Endothelial cell of umbilical vein (primary cell): ENCODE measurements at regions not wholly inside any gene's neighbourhood (a gene's known extent, or its start where the extent isn't known, plus 50 kb on each side); places are given as distances from the start of the nearest gene placed in this dataset.

Source experiments
- BruUV-seq: library from RNA; stranded (reverse); fragments of 400-500 nt; replicated peaks from 2 replicates; lab custom pipeline; 2021; lab: Mats Ljungman, UMichigan
- CTCF ChIA-PET: fragments of 300-600, 350-600 bp; sonication (Branson Sonifier 250); formaldehyde crosslinking; loops from one replicate; lab custom pipeline; 2021; ENCODE audit warnings: antibody characterized with exemption, inconsistent platforms; lab: Charles Lee
- POLR2A ChIA-PET: fragments of 300-600, 350-600 bp; sonication (Branson Sonifier 250); formaldehyde crosslinking; loops from one replicate; lab custom pipeline; 2021; ENCODE audit warnings: antibody characterized with exemption, inconsistent platforms; lab: Charles Lee
- DNase-seq: peaks from one replicate; pipeline ENCODE4 v3.0.0-alpha.2; 2011; ENCODE audit warnings: low read depth, low spot score
- FAIRE-seq: peaks from 2 replicates; lab custom pipeline; 2011; peaks lifted over from hg19 to GRCh38; lab: Jason Lieb, UNC
- H2AFZ ChIP-seq: 2 replicates; pipeline ENCODE4 v1.6.0; 2012; ENCODE audit warnings: low read depth, low read length, control low read depth, inconsistent platforms
- H3K27ac ChIP-seq: 2 replicates; pipeline ENCODE4 v1.5.1; 2011; ENCODE audit warnings: low read depth, mild to moderate bottlenecking, control low read depth, low read length, moderate library complexity; ENCODE audit not compliant: insufficient read depth
- H3K27me3 ChIP-seq, 2 experiments: 2 replicates each; pipeline versions ENCODE4 v1.6.0 to v1.6.1; 2011; ENCODE audit warnings: low read length in 2 of 2, mixed read lengths in 1 of 2; ENCODE audit not compliant: control insufficient read depth in 2 of 2, insufficient read depth in 2 of 2
- H3K36me3 ChIP-seq, 2 experiments: 2 replicates in 1 of 2; 3 replicates in 1 of 2; pipeline ENCODE4 v1.5.1; 2011; ENCODE audit warnings: low read length in 2 of 2, mild to moderate bottlenecking in 1 of 2, moderate library complexity in 1 of 2; ENCODE audit not compliant: control insufficient read depth in 2 of 2, insufficient read depth in 2 of 2; ENCODE audit errors: extremely low read depth in 1 of 2
- H3K4me1 ChIP-seq: 3 replicates; pipeline ENCODE4 v1.5.1; 2011; ENCODE audit warnings: mild to moderate bottlenecking, low read length; ENCODE audit not compliant: control insufficient read depth, insufficient read depth; ENCODE audit errors: extremely low read depth
- H3K4me2 ChIP-seq: 2 replicates; pipeline ENCODE4 v1.6.1; 2011; ENCODE audit warnings: low read length, control low read depth, mixed read lengths; ENCODE audit not compliant: insufficient read depth
- H3K4me3 ChIP-seq, 3 experiments: fragments of 200-600 bp in 1 of 3; sonication (generic), shearing (Covaris generic) in 1 of 3; replicated peaks in 1 of 3; 2 replicates each; pipeline ENCODE4 v1.5.1; 2011 to 2016; ENCODE audit warnings: control low read depth in 3 of 3, low read length in 3 of 3, mild to moderate bottlenecking in 2 of 3, inconsistent platforms in 1 of 3, low read depth in 1 of 3, moderate library complexity in 1 of 3; ENCODE audit not compliant: insufficient read depth in 1 of 3
- H3K79me2 ChIP-seq: 2 replicates; pipeline ENCODE4 v1.6.0; 2012; ENCODE audit warnings: low read length, inconsistent platforms; ENCODE audit not compliant: control insufficient read depth, insufficient read depth
- H3K9ac ChIP-seq: replicated peaks from 2 replicates; pipeline ENCODE3; 2011; ENCODE audit warnings: low read length, control low read depth; ENCODE audit not compliant: insufficient read depth; ENCODE audit errors: extremely low read depth
- H3K9me1 ChIP-seq: replicated peaks from 3 replicates; pipeline ENCODE4 v1.6.0; 2011; ENCODE audit warnings: mild to moderate bottlenecking, low read length; ENCODE audit not compliant: control insufficient read depth, insufficient read depth; ENCODE audit errors: extremely low read depth
- H3K9me3 ChIP-seq: replicated peaks from 2 replicates; pipeline ENCODE4 v1.5.1; 2012; ENCODE audit warnings: low read length, inconsistent platforms; ENCODE audit not compliant: control insufficient read depth, insufficient read depth
- H4K20me1 ChIP-seq: replicated peaks from 2 replicates; pipeline ENCODE3; 2011; ENCODE audit warnings: mild to moderate bottlenecking, low read length; ENCODE audit not compliant: control insufficient read depth, insufficient read depth; ENCODE audit errors: extremely low read depth
- CTCF ChIP-seq, 2 donors: IDR thresholded peaks; 1 replicate in 1 of 2; 2 replicates in 1 of 2; pipeline ENCODE4 v1.5.1; 2011; ENCODE audit warnings: low read length in 2 of 2, mild to moderate bottlenecking in 2 of 2, moderate library complexity in 2 of 2, control low read depth in 1 of 2, inconsistent platforms in 1 of 2, low read depth in 1 of 2; ENCODE audit not compliant: insufficient read depth in 1 of 2; ENCODE audit errors: extremely low read depth in 1 of 2
- EZH2 ChIP-seq: IDR thresholded peaks from 2 replicates; pipeline ENCODE4 v1.6.1; 2012; ENCODE audit warnings: borderline replicate concordance, low read depth, mild to moderate bottlenecking, moderate library complexity, low read length, inconsistent platforms; ENCODE audit not compliant: severe bottlenecking
- FOS ChIP-seq: IDR thresholded peaks from 2 replicates; pipeline ENCODE4 v1.6.1; 2011; ENCODE audit warnings: mild to moderate bottlenecking, low read length, moderate library complexity, borderline replicate concordance; ENCODE audit not compliant: insufficient read depth
- JUN ChIP-seq: IDR thresholded peaks from 2 replicates; pipeline ENCODE4 v1.6.1; 2011; ENCODE audit warnings: borderline replicate concordance, low read depth; ENCODE audit not compliant: insufficient read length, insufficient read depth
- MAX ChIP-seq: IDR thresholded peaks from 2 replicates; pipeline ENCODE4 v1.6.1; 2011; ENCODE audit not compliant: insufficient read depth, insufficient read length
- MYC ChIP-seq: IDR thresholded peaks from one replicate; pipeline ENCODE4 v1.6.1; 2011; ENCODE audit warnings: mild to moderate bottlenecking, low read depth, low read length
- POLR2A ChIP-seq: IDR thresholded peaks from 2 replicates; pipeline ENCODE4 v1.6.1; 2012; ENCODE audit warnings: low read depth, mild to moderate bottlenecking, control low read depth, low read length
- POLR2AphosphoS5 ChIP-seq: IDR thresholded peaks from 2 replicates; pipeline ENCODE4 v1.6.1; 2012; ENCODE audit warnings: low read depth, mild to moderate bottlenecking, control low read depth, low read length, moderate library complexity; ENCODE audit not compliant: insufficient read depth
- dilution Hi-C: fragments of 300-500 bp; cut with MboI; formaldehyde crosslinking; loops from one replicate; pipeline ENCODE4 v1.15.0; 2019; ENCODE audit warnings: low sequenced_read_pairs; ENCODE audit not compliant: extremely low pct_ligation_motif_present
- intact Hi-C: fragments of 100-400 bp; cut with micrococcal nuclease; formaldehyde crosslinking; loops from one replicate; pipeline ENCODE4 v1.10.0; 2022

- dilution Hi-C loops, result no loop called here
- Histone ChIP-seq H3K79me2 (no peaks in the 10 kb centered on the region), H3K27ac (no peak overlapping the region), H4K20me1 (no peaks in the 10 kb centered on the region), H3K4me2 (no peak overlapping the region), H3K9me3 (no peaks in the 10 kb centered on the region), H3K27me3 (no peaks in the 10 kb centered on the region), H3K4me1 (peaks cover 23% of the 10 kb centered on the region), H3K9me1 (no peaks in the 10 kb centered on the region), H3K4me3 (no peak overlapping the region), H3K9ac (no peak overlapping the region), H3K36me3 (no peaks in the 10 kb centered on the region), H2AFZ (no peak overlapping the region)
- BruUV-seq, result no TSS peak
- ChIA-PET POLR2A (no interaction called here), CTCF (no interaction called here)
- no peak for DNase-seq
- FAIRE-seq, result no peak
- TF ChIP-seq MYC (no peak), FOS (no peak), EZH2 (no peak), CTCF (IDR thresholded peaks at IDR 0.05; ENCODE audit: extremely low read depth in 1 of 2, insufficient read depth in 1 of 2, low read depth in 1 of 2, low read length in 2 of 2) (no peak), POLR2AphosphoS5 (no peak), MAX (no peak), POLR2A (no peak), JUN (no peak)
- intact Hi-C loops, result no loop called here
Measured at GRCh38 chr2:133825778-133826177, 257.5 kb upstream of the NCKAP5 start.
